Activated CD4-positive, alpha-beta T cell treated with anti-CD3 and anti-CD28 coated beads for 1 hour (primary cell): ENCODE measurements at regions not wholly inside any gene's neighbourhood (a gene's known extent, or its start where the extent isn't known, plus 50 kb on each side); places are given as distances from the start of the nearest gene placed in this dataset.

Experiments
- DNase-seq: peaks from one replicate; pipeline ENCODE4 v3.0.0-alpha.2; 2020

DNA sequence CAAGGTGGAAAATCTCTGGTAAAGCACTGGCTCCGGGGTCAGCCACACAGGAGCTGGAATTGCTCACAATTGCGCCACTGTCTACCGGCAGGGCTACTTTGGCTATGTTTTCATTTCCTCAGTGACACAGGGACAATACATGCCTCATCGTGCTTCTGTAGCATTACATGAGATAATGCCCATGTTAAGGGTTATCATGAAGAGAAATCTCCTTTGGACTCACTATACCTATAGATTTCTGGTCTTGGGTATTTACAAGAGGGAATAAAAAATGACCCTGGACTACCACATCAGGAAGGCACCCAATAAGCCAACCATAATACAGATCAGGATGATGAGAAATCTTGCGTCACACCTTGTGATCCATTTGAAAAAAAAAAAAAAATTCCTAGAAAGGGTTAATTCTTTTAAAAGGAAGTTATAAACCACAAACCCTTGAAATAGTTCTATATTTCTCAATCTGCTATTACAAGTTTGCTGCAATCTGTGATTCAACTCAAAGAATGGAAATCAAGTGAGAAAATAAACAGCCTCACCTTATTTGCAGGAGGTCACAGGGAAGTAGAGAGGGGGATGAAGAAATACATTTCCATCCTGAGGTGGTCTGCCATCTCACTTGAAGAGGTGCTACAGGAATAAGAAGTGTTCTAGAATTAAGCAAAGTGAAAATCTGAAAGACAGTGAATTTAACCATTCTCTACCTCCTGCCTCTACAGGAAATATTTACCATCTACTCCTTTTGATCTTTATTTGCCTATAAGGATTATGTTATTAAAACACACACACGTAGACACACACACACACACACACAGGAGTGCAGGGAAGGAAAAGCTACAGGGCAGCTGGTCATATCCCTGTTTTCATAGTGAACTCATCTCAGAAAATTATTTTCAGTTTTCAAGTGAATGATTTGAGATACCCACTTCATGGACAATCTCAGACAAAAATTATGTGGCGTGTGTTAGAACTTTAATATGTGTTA, 231.3 kb upstream of the CELF2 start:
- no peak for DNase-seq

DNA sequence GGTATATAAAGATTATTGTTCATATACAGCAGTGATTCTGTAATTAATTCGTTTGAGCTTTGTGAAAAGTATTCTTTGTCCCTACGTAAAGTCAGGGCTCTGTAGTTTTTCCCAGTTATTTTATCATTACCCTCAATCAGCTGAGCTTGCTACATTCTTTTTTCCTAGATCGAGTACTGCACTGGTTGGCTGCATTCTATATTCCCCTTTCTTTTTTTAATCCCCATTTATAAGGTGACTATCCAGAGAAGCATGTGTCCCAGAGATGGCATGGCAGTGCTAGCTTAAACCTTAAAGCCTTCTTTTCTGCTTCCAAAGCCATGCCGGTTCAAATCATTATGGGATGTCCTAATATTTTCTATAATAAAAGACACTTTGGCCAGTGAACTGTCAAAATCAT, 230.1 kb upstream of the CELF2 start:
- DNase-seq, result no peak

DNA sequence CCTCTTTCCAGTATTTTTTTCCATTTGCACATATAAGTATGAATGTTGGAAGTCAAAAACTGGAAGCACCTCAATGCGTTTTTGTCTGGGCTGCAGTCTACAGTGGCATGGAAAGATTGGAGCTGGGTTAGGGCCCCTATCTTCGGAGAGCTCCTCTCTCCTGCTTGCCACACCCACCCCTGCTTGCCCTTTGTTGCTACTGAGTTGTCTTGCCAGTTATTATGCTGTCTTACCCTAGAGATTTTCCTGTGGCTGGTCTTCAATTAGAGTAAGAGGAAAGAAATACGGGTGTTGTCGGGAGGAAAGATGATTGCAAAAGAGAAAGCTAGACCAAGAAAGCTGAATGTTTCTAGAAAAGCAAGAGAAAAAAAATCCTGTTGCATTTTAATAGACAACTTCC, 228.9 kb upstream of the CELF2 start:
- DNase-seq, result no peak

GRCh38 chr10:10791869-10792268, 225.8 kb upstream of the CELF2 start:
- no peak for DNase-seq

DNA sequence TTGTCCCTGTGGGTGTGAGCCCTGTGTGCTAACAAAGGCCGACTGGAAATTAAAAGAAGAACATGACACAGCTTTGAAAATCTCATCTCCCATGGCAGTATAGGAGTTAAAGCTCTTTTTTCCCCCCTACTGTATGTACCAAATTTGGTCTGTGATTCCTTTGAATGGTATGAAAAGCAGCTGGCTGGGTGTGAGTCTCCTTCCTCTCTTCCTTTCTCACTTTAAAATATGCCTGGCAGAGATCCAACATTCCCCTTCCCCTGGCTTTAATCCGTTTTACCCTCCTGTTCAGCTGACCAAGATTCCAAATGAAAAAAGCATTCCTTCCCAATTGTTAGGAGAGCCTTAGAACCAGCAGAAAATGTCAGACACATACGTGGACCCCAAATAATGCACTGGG, 225.0 kb upstream of the CELF2 start:
- DNase-seq, result no peak

DNA sequence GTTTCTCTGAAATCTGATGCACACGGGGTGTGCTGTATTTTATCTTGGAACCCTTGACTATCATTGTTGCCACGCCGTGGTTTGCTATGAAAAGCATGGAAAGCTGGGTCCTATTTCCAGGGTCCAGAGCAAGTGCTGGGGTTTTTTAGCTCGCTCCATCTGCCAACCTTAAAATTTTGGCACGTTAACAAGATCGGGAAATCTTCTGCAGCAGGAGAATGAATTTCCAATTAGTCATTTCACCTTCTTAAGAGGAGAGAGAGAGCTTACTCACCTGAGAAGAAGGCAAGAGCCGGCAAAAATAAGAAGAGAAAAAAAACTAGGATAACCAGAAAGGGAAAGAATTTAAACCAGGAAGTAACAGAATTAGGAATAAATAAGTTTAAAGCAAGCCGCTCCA, 223.6 kb upstream of the CELF2 start:
- DNase-seq, result no peak

DNA sequence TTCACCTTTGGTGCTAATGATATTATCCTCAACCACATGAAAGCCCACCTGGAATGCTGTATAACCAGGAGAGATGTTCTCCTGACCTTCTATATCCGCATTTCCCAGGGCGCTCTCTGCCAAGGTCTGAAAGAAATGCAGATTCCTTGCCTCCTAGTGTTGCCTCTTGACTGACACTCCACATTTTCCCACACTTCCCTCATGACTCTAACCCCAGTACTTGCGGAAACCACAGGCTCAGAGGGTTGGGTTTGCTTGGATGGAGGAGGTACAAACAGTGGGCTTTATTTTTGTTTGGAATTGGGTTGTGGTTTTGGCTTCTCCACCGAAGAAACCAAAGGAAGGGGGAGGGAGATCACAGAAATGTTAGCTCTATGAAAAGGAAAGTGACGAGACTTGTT, 222.9 kb upstream of the CELF2 start:
- no peak for DNase-seq

DNA sequence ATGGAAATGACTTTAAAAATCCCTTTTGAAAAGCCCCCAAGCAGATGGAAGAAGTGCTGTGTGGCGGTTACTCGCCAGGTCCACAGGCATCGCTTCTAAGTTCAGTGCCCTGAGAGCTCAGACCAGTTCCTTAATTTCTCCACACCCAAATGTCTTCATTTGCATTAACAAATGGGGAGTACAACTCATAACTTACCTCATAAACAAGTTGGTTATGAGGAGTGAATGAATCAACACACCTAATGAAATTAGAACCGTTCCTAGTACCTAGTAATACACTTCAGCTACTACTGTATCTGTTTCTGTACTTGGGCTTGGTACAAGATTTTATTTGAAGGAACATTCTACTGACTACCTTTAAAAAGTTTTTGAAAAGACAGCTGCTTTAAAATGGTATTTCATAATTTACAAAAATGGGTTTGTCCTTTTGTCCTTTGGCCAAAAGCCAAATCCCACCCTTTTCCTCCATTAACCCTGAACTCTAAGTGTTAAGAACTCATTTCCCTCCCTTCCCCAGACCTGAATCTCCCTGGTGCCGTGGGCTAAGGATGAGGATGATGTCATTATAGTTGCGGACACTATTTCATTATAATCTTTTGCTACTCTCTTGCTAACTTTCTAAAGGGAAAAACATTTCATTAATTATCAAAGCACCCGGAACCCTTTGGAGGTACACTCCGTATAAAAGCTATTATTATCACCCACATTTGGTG, 221.5 kb upstream of the CELF2 start:
- no peak for DNase-seq

DNA sequence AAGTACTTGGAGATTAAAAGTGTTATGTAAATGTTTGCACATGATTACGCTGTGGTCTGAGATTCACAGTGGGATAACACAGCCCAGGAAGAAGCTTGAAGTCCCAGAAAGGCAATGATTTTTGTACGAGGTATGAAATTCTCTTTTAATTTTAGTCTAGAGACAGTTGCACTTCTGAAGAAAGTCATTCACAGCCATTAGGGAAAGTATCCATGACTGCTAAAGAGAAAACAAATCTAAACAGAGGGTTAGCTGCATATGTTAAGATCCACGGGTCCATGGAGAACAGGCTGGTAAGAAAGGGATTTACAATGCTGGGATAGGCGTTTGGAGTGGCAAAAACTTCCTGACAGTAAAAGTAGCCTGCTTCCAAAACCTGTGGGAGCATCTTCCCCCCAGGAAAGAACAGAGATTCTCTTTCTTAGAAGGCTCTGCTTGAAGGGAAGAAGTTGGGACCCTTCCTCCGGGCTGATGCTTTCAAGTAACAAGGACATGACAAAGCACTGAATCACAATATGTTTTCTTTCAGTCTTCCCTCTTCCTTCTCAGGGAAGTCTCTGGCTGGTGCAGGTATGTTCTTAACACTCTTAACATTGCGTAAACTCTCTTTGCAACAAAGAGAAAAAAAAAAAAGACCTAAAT, 220.8 kb upstream of the CELF2 start:
- no peak for DNase-seq

DNA sequence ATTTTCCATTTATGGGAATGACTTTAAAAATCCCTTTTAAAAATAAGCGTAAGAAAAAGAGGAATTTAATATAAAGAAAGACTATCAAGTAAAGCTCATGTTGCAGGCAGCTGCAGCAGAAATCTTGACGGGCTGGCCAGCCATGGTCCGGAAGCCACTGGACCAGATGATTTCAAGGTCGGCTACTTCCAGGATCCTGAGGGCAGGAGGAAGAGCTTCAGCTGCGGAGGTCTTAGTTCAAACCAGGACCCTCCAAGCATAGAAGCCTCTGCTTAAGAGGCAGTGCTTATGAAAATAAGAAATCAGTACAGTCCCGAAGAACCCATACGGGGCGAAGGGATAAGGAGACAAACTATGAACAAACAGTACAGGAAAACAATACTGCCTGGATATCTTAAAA, 220.2 kb upstream of the CELF2 start:
- DNase-seq, result no peak

DNA sequence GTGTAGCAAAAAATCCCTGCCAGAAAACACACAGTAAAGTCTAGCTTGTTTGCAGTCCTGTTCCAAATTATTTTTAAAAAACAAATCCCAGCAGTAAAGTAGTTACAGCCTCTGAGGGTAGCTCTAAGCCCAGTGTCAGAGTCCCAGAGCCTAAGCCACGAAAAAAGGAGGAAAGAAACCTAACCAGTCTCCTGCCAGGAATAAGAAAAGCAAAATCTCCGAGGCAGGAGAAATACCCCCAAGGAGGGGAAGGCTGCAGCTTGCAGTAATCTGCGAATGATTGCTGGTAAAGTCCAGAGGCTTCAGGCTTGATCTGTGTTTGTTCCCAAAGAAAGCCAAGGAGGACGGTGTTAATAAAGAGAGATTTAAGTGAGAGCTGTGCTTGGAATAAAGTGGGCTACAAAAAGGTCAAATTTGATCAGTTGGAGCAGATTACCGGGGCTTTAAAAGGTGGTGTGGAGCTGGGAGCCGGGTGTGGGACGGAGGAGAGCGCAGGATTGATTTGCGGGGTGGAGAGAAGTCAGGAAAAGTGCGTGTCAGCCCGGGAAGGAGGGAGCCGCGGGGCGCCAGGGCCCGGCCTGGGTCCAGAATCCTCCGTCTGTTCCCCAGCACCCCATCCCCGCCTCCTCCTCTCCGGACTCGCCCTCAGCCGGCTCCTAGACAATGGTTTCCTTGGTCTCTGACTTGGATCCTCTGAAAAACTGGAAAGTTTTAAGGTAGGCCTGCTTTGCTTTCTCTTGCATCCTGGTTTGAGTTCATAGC, 219.4 kb upstream of the CELF2 start:
- no peak for DNase-seq

- no peak for DNase-seq
These were observed 218.8 kb upstream of the CELF2 start for GRCh38 chr10:10798864-10799192.

GRCh38 chr10:10800961-10801360, 216.7 kb upstream of the CELF2 start:
- no peak for DNase-seq

DNA sequence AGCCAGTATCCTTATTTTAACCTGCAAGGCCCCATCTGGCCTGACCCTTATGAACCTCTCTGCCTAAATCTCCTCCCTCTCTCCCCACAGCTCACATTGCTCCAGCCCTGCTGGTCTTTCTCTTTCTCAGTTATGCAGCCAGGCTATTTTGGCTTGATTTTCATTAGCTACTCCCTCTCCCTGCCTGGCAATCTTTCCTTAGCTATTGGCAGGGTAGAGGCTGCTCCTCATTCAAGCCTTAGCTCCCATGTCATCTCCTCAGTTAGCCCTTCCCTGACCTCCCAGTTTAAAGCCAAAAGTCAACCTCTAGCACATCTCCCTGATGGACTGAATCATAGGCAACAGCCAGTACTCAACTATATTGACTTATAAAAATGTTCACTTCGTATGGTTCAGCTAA, 214.4 kb upstream of the CELF2 start:
- no peak for DNase-seq

DNA sequence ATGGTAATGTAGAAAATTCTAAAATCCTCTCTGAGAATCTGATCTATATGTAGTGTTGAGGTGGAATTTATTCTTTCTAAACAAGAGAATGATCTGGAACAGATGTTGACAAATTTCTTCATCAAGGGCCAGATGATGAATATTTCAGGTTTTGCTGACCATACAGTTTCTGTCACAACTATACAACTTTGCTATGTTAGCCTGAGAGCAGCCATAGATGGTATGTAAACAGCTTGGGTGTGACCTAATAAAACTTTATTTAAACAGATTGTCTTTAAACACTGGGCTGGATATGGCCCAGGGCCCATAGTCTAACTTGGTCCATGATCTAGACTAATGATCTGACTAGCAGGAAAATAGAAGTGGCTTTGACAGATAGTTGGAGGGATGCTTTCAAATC, 213.6 kb upstream of the CELF2 start:
- DNase-seq, result no peak

- no peak for DNase-seq
These were observed 212.5 kb upstream of the CELF2 start for GRCh38 chr10:10804998-10805740.

- no peak for DNase-seq
These were observed 210.6 kb upstream of the CELF2 start for GRCh38 chr10:10807106-10807505.

- DNase-seq, result no peak
These were observed 206.1 kb upstream of the CELF2 start for GRCh38 chr10:10811562-10811961.

DNA sequence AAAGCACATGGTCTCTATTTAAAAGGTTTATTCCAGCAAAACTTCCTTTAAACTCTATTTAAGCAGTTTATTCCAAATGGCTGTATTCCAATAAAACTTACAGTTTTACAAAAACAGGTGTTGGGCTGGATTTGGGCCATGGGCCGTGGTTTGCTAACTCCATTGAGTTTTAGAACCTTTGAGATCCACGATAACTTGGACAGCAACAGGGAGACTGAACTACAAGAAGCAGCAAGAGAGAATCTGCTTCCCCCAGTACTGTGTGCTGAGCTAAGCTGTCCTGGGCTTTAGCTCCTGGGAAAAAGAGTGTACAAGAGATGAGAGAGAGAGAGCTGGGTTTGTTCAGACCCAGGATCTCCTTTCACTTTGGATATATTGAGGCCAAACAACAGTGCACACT, 204.0 kb upstream of the CELF2 start:
- no peak for DNase-seq

DNA sequence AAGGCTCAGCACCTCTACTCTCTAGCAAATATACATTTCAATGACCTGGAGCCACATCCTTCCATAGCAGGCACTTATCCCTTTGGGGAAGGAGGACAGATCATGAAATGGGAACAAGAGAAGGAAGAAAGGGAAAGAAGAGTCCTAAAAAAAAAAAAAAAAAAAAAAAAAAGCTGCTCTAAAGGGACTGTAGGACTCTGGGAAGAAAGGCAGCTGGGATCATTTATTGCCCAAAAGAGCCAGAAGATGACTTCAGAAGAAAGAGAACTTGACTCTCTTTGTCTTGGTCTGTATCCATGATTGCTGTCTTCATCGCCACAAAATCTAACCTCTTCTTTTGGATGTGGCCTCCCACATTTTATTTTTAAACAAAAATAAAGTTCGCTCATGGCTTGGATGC, 203.6 kb upstream of the CELF2 start:
- DNase-seq, result no peak

DNA sequence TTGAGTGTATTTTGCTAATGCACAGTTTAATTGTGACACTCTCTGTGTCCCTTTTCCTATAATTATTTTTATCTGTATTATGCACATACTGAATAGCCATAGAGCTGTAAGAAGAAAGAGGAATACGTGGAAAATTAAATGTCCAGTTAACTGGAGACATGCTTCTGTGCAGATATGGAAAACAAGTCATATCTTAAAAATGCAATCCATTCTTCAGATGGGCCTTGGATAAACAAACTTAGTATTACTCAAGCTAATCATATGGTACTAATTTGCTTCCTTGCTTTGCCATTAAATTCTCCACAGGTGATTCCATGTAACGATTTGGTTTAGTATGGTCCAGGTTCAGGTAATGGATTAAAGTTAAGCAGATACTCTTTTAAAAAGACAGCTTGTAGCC, 201.2 kb upstream of the CELF2 start:
- no peak for DNase-seq

GRCh38 chr10:10817609-10818008, 200.1 kb upstream of the CELF2 start:
- DNase-seq, result no peak
